ENCODE measurements at regions not wholly inside any gene's neighbourhood (a gene's known extent, or its start where the extent isn't known, plus 50 kb on each side); places are given as distances from the start of the nearest gene placed in this dataset.
"Not testable (repeated sequence)": the region's sequence is repeated elsewhere in the genome, so short reads cannot be mapped to it uniquely, and the experiment has no call there.

DNA sequence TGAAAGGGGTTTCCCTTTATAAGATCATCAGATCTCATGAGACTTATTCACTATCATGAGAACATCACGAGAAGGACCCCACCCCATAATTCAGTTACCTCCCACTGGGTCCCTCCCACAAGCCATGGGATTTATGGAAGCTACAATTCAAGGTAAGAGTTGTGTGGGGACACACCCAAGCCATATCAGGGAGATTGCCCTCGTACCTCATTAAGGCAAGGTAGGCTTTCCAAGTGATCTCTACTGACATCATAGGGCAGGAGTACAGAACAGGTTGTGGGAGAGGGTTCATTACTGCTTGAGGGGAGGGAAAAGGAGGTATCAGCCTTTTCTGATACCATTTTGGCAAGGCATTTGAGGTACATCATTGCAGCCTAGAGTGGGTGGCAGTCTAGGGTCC lies 524.6 kb downstream of the PRKD1 start:
- Mint-ChIP-seq H3K4me1 (no peaks in the 10 kb centered on the region), H3K4me3 (no peak overlapping the region), H3K27me3 (ENCODE audit: low read depth in 3 of 3) (peaks cover 0 to 3% (median 0%) of the 10 kb centered on the region in 3 donors), H3K9me3 (peaks cover 0 to 17% (median 8%) of the 10 kb centered on the region in 7 donors), H3K27ac (no peak overlapping the region), H3K36me3 (no peaks in the 10 kb centered on the region)
- no peaks in the 10 kb centered on the region for H3K4me1 ChIP-seq (ENCODE audit: control insufficient read depth in 1 of 2, insufficient read depth in 2 of 2, low read length in 2 of 2)
- H3K4me3 ChIP-seq (replicated peaks in 1 of 3; ENCODE audit: low read depth in 2 of 3, low read length in 3 of 3): no peak overlapping the region
- H3K27me3 ChIP-seq (ENCODE audit: control insufficient read depth in 2 of 2, insufficient read depth in 2 of 2, low read length in 2 of 2): no peaks in the 10 kb centered on the region
- no peak overlapping the region for H2AFZ ChIP-seq (ENCODE audit: insufficient read depth, low read depth, low read length, poor library complexity, severe bottlenecking)
- no peak overlapping the region for H3K4me2 ChIP-seq (replicated peaks; ENCODE audit: extremely low read depth, low read length, poor library complexity, severe bottlenecking)
- no peaks in the 10 kb centered on the region for H3K36me3 ChIP-seq (replicated peaks in 1 of 2; ENCODE audit: control insufficient read depth in 1 of 2, insufficient read depth in 2 of 2, low read length in 2 of 2)
- H3K9me3 ChIP-seq (replicated peaks in 1 of 2; ENCODE audit: control insufficient read depth in 1 of 2, insufficient read depth in 1 of 2, low read length in 2 of 2): peaks cover 0 to 3% of the 10 kb centered on the region in 2 donors
- no peak overlapping the region for H3K9ac ChIP-seq (ENCODE audit: insufficient read depth, low read length, poor library complexity, severe bottlenecking)
- no peaks in the 10 kb centered on the region for H3K79me2 ChIP-seq (ENCODE audit: insufficient read depth, low read length)
- no peak overlapping the region for H3K27ac ChIP-seq (ENCODE audit: low read depth in 1 of 2, low read length in 2 of 2)
- intact Hi-C loops (cut with micrococcal nuclease): no loop called here
- no peak for DNase-seq
- TF ChIP-seq, protein P1, sequence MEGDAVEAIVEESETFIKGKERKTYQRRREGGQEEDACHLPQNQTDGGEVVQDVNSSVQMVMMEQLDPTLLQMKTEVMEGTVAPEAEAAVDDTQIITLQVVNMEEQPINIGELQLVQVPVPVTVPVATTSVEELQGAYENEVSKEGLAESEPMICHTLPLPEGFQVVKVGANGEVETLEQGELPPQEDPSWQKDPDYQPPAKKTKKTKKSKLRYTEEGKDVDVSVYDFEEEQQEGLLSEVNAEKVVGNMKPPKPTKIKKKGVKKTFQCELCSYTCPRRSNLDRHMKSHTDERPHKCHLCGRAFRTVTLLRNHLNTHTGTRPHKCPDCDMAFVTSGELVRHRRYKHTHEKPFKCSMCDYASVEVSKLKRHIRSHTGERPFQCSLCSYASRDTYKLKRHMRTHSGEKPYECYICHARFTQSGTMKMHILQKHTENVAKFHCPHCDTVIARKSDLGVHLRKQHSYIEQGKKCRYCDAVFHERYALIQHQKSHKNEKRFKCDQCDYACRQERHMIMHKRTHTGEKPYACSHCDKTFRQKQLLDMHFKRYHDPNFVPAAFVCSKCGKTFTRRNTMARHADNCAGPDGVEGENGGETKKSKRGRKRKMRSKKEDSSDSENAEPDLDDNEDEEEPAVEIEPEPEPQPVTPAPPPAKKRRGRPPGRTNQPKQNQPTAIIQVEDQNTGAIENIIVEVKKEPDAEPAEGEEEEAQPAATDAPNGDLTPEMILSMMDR (IDR thresholded peaks at IDR 0.05): no peak
- no peaks in the 10 kb centered on the region for H4K20me1 ChIP-seq (ENCODE audit: insufficient read depth, low read length)
- WGBS (ENCODE audit: insufficient coverage): no CpG with 5 or more reads among the region's 2 CpGs

DNA sequence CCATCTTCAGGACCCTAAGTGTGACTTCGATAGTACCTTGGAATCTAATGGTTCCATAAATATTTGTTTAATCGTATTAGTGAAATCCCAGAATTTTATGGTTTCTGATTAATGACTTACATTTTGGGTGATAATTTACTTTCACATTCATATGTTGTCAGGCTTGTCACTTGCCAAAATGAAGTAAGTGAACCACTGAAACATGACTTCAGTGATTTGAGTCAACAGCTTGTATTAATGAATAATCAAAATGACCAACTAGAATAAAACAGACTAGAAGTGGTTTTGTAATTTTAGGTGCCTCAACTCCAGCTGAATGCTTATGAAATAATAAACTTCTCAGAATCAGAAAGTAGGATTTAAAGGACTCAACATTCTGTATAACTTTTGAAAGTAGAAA lies 517.1 kb downstream of the PRKD1 start:
- DNase-seq: no peak
- WGBS (ENCODE audit: insufficient coverage): no CpG with 5 or more reads among the region's 2 CpGs
- Histone ChIP-seq H3K4me3 (replicated peaks in 1 of 3; ENCODE audit: low read depth in 2 of 3, low read length in 3 of 3) (no peak overlapping the region), H3K79me2 (ENCODE audit: insufficient read depth, low read length) (no peaks in the 10 kb centered on the region), H4K20me1 (ENCODE audit: insufficient read depth, low read length) (no peaks in the 10 kb centered on the region), H3K9me3 (replicated peaks in 1 of 2; ENCODE audit: control insufficient read depth in 1 of 2, insufficient read depth in 1 of 2, low read length in 2 of 2) (peaks cover 6 to 16% of the 10 kb centered on the region in 2 donors), H3K27ac (ENCODE audit: low read depth in 1 of 2, low read length in 2 of 2) (no peak overlapping the region), H3K36me3 (replicated peaks in 1 of 2; ENCODE audit: control insufficient read depth in 1 of 2, insufficient read depth in 2 of 2, low read length in 2 of 2) (no peaks in the 10 kb centered on the region), H3K27me3 (ENCODE audit: control insufficient read depth in 2 of 2, insufficient read depth in 2 of 2, low read length in 2 of 2) (no peaks in the 10 kb centered on the region), H3K4me2 (replicated peaks; ENCODE audit: extremely low read depth, low read length, poor library complexity, severe bottlenecking) (no peak overlapping the region), H2AFZ (ENCODE audit: insufficient read depth, low read depth, low read length, poor library complexity, severe bottlenecking) (no peak overlapping the region), H3K9ac (ENCODE audit: insufficient read depth, low read length, poor library complexity, severe bottlenecking) (no peak overlapping the region), H3K4me1 (ENCODE audit: control insufficient read depth in 1 of 2, insufficient read depth in 2 of 2, low read length in 2 of 2) (no peaks in the 10 kb centered on the region)
- Mint-ChIP-seq H3K4me3 (no peak overlapping the region), H3K27me3 (ENCODE audit: low read depth in 3 of 3) (no peaks in the 10 kb centered on the region), H3K36me3 (no peaks in the 10 kb centered on the region), H3K27ac (no peak overlapping the region), H3K9me3 (peaks cover 2 to 25% (median 12%) of the 10 kb centered on the region in 7 donors), H3K4me1 (no peaks in the 10 kb centered on the region)
- TF ChIP-seq, protein P1 (IDR thresholded peaks at IDR 0.05): no peak
- intact Hi-C loops (cut with micrococcal nuclease): no loop called here

DNA sequence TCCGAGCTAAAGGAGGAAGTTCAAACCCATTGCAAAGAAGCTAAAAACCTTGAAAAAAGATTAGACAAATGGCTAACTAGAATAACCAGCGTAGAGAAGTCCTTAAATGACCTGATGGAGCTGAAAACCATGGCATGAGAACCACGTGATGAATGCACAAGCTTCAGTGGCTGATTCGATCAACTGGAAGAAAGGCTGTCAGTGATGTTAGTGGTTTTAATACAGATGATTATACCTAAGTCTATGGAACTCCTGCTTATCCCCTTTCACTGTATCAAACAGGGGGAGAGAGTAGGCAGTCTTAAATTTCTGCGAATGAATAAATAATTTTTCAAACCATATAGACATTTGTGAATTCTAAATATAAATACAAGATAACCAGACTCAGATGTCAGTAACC lies 512.7 kb downstream of the PRKD1 start:
- H3K36me3 ChIP-seq (replicated peaks in 1 of 2; ENCODE audit: control insufficient read depth in 1 of 2, insufficient read depth in 2 of 2, low read length in 2 of 2); H4K20me1 ChIP-seq (ENCODE audit: insufficient read depth, low read length); H3K27ac Mint-ChIP-seq; H3K27ac ChIP-seq (ENCODE audit: low read depth in 1 of 2, low read length in 2 of 2); H2AFZ ChIP-seq (ENCODE audit: insufficient read depth, low read depth, low read length, poor library complexity, severe bottlenecking); H3K79me2 ChIP-seq (ENCODE audit: insufficient read depth, low read length); H3K4me3 ChIP-seq (replicated peaks in 1 of 3; ENCODE audit: low read depth in 2 of 3, low read length in 3 of 3); intact Hi-C loops (cut with micrococcal nuclease); H3K4me1 ChIP-seq (ENCODE audit: control insufficient read depth in 1 of 2, insufficient read depth in 2 of 2, low read length in 2 of 2); H3K36me3 Mint-ChIP-seq; H3K4me3 Mint-ChIP-seq; H3K27me3 ChIP-seq (ENCODE audit: control insufficient read depth in 2 of 2, insufficient read depth in 2 of 2, low read length in 2 of 2); H3K9me3 ChIP-seq (replicated peaks in 1 of 2; ENCODE audit: control insufficient read depth in 1 of 2, insufficient read depth in 1 of 2, low read length in 2 of 2); H3K9ac ChIP-seq (ENCODE audit: insufficient read depth, low read length, poor library complexity, severe bottlenecking); H3K4me1 Mint-ChIP-seq; DNase-seq; H3K4me2 ChIP-seq (replicated peaks; ENCODE audit: extremely low read depth, low read length, poor library complexity, severe bottlenecking); H3K27me3 Mint-ChIP-seq (ENCODE audit: low read depth in 3 of 3): not testable (repeated sequence)
- H3K9me3 Mint-ChIP-seq: peaks cover 0 to 18% (median 4%) of the 10 kb centered on the region in 7 donors
- no CpG with 5 or more reads among the region's 5 CpGs for WGBS (ENCODE audit: insufficient coverage)
